ENCODE measurements at regions not wholly inside any gene's neighbourhood (a gene's known extent, or its start where the extent isn't known, plus 50 kb on each side); places are given as distances from the start of the nearest gene placed in this dataset.

GRCh38 chr4:54417476-54417875 lies 188.4 kb downstream of the PDGFRA start:
- no peak for TF ChIP-seq MAFK (IDR thresholded peaks at IDR 0.05; ENCODE audit: low read depth, low read length)
- TF ChIP-seq EZH2 (IDR thresholded peaks at IDR 0.05; ENCODE audit: low read depth, low read length, severe bottlenecking): no peak
- no peak for TF ChIP-seq POLR2A (IDR thresholded peaks at IDR 0.05; ENCODE audit: control extremely low read depth in 1 of 2, low read depth in 2 of 2, low read length in 2 of 2)
- TF ChIP-seq TAF7 (optimal IDR thresholded peaks at IDR 0.05; ENCODE audit: borderline replicate concordance, low read depth, low read length): no peak
- TF ChIP-seq GTF2F1 (IDR thresholded peaks at IDR 0.05; ENCODE audit: borderline replicate concordance, low read depth, low read length): no peak
- no peak for TF ChIP-seq EP300 (IDR thresholded peaks at IDR 0.05; ENCODE audit: borderline replicate concordance in 1 of 2, low read depth in 2 of 2, low read length in 2 of 2)
- no peak for TF ChIP-seq RFX5 (IDR thresholded peaks at IDR 0.05; ENCODE audit: borderline replicate concordance, low read depth, low read length)
- no peak for TF ChIP-seq CTCF (IDR thresholded peaks at IDR 0.05; ENCODE audit: control extremely low read depth in 1 of 3, insufficient read depth in 1 of 3, low read depth in 1 of 3, low read length in 3 of 3)
- TF ChIP-seq CREB1 (IDR thresholded peaks at IDR 0.05): no peak
- no peak for TF ChIP-seq JUN (IDR thresholded peaks at IDR 0.05; ENCODE audit: low read depth, low read length)
- no peak for TF ChIP-seq MAX (IDR thresholded peaks at IDR 0.05)
- no peak for TF ChIP-seq USF2 (IDR thresholded peaks at IDR 0.05; ENCODE audit: low read length)
- TF ChIP-seq ATF2 (IDR thresholded peaks at IDR 0.05; ENCODE audit: low read length): no peak
- no peak for TF ChIP-seq RBBP5 (IDR thresholded peaks at IDR 0.05; ENCODE audit: borderline replicate concordance, low read depth, low read length)
